Stimulated activated naive CD8-positive, alpha-beta T cell treated with anti-CD3 and anti-CD28 coated beads, Interleukin-15, amount 100 ng/mL, for 72 hours (primary cell): ENCODE measurements at regions not wholly inside any gene's neighbourhood (a gene's known extent, or its start where the extent isn't known, plus 50 kb on each side); places are given as distances from the start of the nearest gene placed in this dataset.

Experiments
- ATAC-seq: fragments of 150-1000 bp; cut with Tn5 transposase; 2 replicates; pipeline ENCODE4 v1.10.0; 2021; ENCODE audit warnings: mild to moderate bottlenecking, moderate library complexity
- DNase-seq, 2 donors: peaks; one replicate each; pipeline ENCODE4 v3.0.0; 2021 to 2022
- H3K27ac Mint-ChIP-seq, 2 donors: one replicate each; pipeline ENCODE4 v1.8.0; 2022; ENCODE audit warnings: mild to moderate bottlenecking in 2 of 2, mixed read lengths in 2 of 2, moderate library complexity in 2 of 2
- H3K27me3 Mint-ChIP-seq: one replicate; pipeline ENCODE4 v1.8.0; 2022; ENCODE audit warnings: mixed read lengths
- H3K4me1 Mint-ChIP-seq: one replicate; pipeline ENCODE4 v1.8.0; 2022; ENCODE audit warnings: mild to moderate bottlenecking, mixed read lengths
- H3K4me3 Mint-ChIP-seq, 2 donors: one replicate each; pipeline ENCODE4 v1.8.0; 2022; ENCODE audit warnings: mild to moderate bottlenecking in 2 of 2, mixed read lengths in 2 of 2, moderate library complexity in 1 of 2
- H3K9me3 Mint-ChIP-seq, 2 donors: one replicate each; pipeline ENCODE4 v1.8.0; 2022; ENCODE audit warnings: mixed read lengths in 2 of 2

- ATAC-seq (no peak), DNase-seq (no peak)
- no peaks in the 10 kb centered on the region for H3K9me3 Mint-ChIP-seq
- H3K27ac Mint-ChIP-seq, result no peak overlapping the region
- H3K4me1 Mint-ChIP-seq, result no peaks in the 10 kb centered on the region
- peaks cover 29% of the 10 kb centered on the region for H3K27me3 Mint-ChIP-seq
- H3K4me3 Mint-ChIP-seq, result no peak overlapping the region
Observed at GRCh38 chr9:75699625-75700251, 190.7 kb upstream of the PCSK5 start.

- H3K4me3 Mint-ChIP-seq, result no peak overlapping the region
- no peaks in the 10 kb centered on the region for H3K4me1 Mint-ChIP-seq
- H3K27me3 Mint-ChIP-seq, result peaks cover 29% of the 10 kb centered on the region
- no peaks in the 10 kb centered on the region for H3K9me3 Mint-ChIP-seq
- no peak for DNase-seq
- no peak for ATAC-seq
- H3K27ac Mint-ChIP-seq, result no peak overlapping the region
Observed at GRCh38 chr9:75700252-75700640, 190.2 kb upstream of the PCSK5 start.

DNA sequence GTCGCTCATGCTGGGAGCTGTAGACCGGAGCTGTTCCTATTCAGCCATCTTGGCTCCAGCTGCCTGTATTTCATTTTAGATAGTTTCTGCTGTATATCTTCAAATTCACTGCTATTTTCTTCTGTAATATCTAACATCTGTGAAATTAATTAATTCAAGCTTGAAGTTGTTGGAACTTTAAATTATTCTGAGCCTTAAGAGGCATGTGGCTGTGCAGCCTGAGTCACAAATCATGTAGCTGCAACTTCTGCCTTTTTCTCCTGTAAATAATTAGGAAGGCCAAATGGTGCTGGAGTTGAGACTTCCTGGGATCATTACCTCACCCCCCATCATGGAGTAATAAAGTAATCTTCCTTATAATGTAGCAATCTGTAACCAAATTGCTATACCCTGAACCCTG is 183.3 kb upstream of the PCSK5 start:
- ATAC-seq (no peak), DNase-seq (no peak)
- no peak overlapping the region for H3K27ac Mint-ChIP-seq
- no peaks in the 10 kb centered on the region for H3K4me1 Mint-ChIP-seq
- no peaks in the 10 kb centered on the region for H3K27me3 Mint-ChIP-seq
- H3K4me3 Mint-ChIP-seq, result no peak overlapping the region
- no peaks in the 10 kb centered on the region for H3K9me3 Mint-ChIP-seq

DNA sequence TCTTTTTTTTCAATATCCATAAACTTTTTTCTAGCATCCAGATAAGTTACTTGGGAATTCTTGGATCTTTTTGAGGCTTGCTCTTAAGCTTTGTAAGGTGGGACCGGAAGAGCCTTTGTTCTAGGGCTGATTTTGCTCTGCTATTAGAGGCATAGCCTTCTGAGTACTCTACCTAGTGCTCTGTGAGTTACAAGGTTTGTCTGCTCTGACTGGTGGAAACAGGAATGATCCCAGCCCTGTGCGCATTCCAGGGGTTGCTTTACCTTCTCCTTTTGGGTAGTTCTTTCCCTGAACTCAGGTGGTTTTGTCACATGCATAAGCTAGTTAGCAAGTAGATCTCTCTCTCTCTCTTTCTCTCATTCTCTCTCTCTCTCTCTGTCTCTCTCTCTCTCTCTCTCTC is 180.8 kb upstream of the PCSK5 start:
- Mint-ChIP-seq H3K4me1 (no peaks in the 10 kb centered on the region), H3K4me3 (no peak overlapping the region), H3K27me3 (no peaks in the 10 kb centered on the region), H3K27ac (no peak overlapping the region), H3K9me3 (no peaks in the 10 kb centered on the region)
- DNase-seq (no peak), ATAC-seq (no peak)

DNA sequence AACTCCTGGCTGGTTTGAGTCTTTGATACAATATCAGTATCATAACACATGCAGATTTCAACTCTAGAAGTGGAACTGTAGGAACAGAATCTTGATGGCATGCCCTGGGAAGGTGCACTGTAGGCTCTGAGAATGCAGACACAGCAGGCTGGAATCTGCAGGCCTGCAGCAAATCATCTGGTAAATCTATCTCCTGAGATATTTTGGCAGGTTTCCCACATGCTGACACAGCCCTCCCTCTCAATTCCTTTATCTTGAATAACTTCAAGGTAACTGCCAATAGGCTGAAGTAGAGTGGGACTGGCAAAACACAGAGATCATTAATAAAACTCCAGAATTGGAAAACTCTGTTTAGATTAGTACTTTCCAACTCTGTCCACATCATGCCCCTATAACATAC is 177.8 kb upstream of the PCSK5 start:
- no peak for DNase-seq
- no peak for ATAC-seq

DNA sequence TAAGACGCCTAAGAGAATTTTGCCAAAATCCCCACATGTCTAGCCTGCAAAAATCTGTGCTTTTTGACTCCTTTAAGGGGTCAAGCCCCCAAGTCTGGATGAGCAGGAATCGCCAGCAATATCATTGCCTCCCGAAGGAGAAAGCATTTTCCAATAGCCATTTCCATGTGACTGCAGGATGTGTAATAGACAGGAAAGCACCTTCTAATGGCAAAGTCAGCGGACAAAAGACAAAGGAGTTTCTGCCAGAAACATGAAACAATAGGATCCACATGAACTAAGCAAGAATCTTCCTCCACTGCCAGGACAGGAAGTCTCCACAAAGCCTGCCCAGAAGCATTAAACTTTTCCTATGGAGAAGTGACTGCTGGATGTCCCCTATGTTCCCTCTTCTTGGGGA is 177.1 kb upstream of the PCSK5 start:
- H3K4me1 Mint-ChIP-seq, result no peaks in the 10 kb centered on the region
- DNase-seq, result no peak
- no peaks in the 10 kb centered on the region for H3K27me3 Mint-ChIP-seq
- no peak overlapping the region for H3K4me3 Mint-ChIP-seq
- H3K9me3 Mint-ChIP-seq, result no peaks in the 10 kb centered on the region
- ATAC-seq, result no peak
- H3K27ac Mint-ChIP-seq, result no peak overlapping the region

More for the DNA sequence above, 177.8 kb upstream of the PCSK5 start:
- Mint-ChIP-seq H3K27ac (no peak overlapping the region), H3K4me1 (no peaks in the 10 kb centered on the region), H3K9me3 (no peaks in the 10 kb centered on the region), H3K4me3 (no peak overlapping the region), H3K27me3 (no peaks in the 10 kb centered on the region)

GRCh38 chr9:75715360-75715759 is 175.1 kb upstream of the PCSK5 start:
- Mint-ChIP-seq H3K4me3 (no peak overlapping the region), H3K4me1 (no peaks in the 10 kb centered on the region), H3K9me3 (no peaks in the 10 kb centered on the region), H3K27me3 (peaks cover 7% of the 10 kb centered on the region), H3K27ac (no peak overlapping the region)
- DNase-seq (no peak), ATAC-seq (no peak)

- Mint-ChIP-seq H3K27ac (no peak overlapping the region), H3K27me3 (peaks cover 7% of the 10 kb centered on the region), H3K4me3 (no peak overlapping the region), H3K9me3 (no peaks in the 10 kb centered on the region), H3K4me1 (no peaks in the 10 kb centered on the region)
- ATAC-seq (no peak), DNase-seq (no peak)
Observed at GRCh38 chr9:75718677-75719076, 171.8 kb upstream of the PCSK5 start.

- Mint-ChIP-seq H3K27ac (no peak overlapping the region), H3K4me1 (no peaks in the 10 kb centered on the region), H3K4me3 (no peak overlapping the region), H3K27me3 (peaks cover 22% of the 10 kb centered on the region), H3K9me3 (peaks cover 8 to 9% of the 10 kb centered on the region in 2 donors)
- no peak for DNase-seq
- no peak for ATAC-seq
Observed at GRCh38 chr9:75728391-75728790, 162.1 kb upstream of the PCSK5 start.

GRCh38 chr9:75734802-75735201 is 155.7 kb upstream of the PCSK5 start:
- Mint-ChIP-seq H3K4me3 (no peak overlapping the region), H3K9me3 (peaks cover 0 to 4% of the 10 kb centered on the region in 2 donors), H3K4me1 (no peaks in the 10 kb centered on the region), H3K27me3 (peaks cover 16% of the 10 kb centered on the region), H3K27ac (no peak overlapping the region)
- no peak for DNase-seq
- no peak for ATAC-seq

- Mint-ChIP-seq H3K27me3 (peaks cover 16% of the 10 kb centered on the region), H3K4me1 (no peaks in the 10 kb centered on the region), H3K4me3 (no peak overlapping the region), H3K9me3 (no peaks in the 10 kb centered on the region), H3K27ac (no peak overlapping the region)
- DNase-seq (no peak), ATAC-seq (no peak)
Observed at GRCh38 chr9:75739884-75740611, 150.4 kb upstream of the PCSK5 start.

GRCh38 chr9:75743855-75744254 is 146.6 kb upstream of the PCSK5 start:
- H3K9me3 Mint-ChIP-seq, result no peaks in the 10 kb centered on the region
- no peak for ATAC-seq
- H3K27me3 Mint-ChIP-seq, result peaks cover 8% of the 10 kb centered on the region

DNA sequence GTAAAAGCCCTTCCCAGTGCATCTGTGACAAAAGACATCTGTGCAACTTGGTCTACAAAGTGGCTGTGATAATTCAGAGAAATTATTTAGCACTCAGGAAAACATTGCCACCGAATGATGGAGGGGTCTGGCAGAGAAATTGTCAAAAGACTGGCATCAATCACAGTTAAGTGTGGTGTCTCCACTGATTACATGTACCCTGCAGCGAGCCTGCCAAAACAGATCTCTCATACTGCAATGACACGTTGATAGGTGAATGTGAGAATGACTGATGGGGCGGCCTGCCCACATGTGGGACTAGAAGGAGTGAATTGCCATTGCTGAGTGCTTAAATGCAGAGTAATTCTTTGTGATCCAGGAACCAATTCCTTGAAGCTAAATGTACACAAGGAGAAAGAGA is 136.4 kb upstream of the PCSK5 start:
- peaks cover 7% of the 10 kb centered on the region for H3K27me3 Mint-ChIP-seq
- ATAC-seq (no peak), DNase-seq (no peak)
- H3K9me3 Mint-ChIP-seq, result peaks cover 0 to 8% of the 10 kb centered on the region in 2 donors
- H3K4me3 Mint-ChIP-seq, result no peak overlapping the region
- no peak overlapping the region for H3K27ac Mint-ChIP-seq
- H3K4me1 Mint-ChIP-seq, result no peaks in the 10 kb centered on the region

More at GRCh38 chr9:75743855-75744254, 146.6 kb upstream of the PCSK5 start:
- H3K4me1 Mint-ChIP-seq, result no peaks in the 10 kb centered on the region
- no peak overlapping the region for H3K27ac Mint-ChIP-seq
- H3K4me3 Mint-ChIP-seq, result no peak overlapping the region
- no peak for DNase-seq

DNA sequence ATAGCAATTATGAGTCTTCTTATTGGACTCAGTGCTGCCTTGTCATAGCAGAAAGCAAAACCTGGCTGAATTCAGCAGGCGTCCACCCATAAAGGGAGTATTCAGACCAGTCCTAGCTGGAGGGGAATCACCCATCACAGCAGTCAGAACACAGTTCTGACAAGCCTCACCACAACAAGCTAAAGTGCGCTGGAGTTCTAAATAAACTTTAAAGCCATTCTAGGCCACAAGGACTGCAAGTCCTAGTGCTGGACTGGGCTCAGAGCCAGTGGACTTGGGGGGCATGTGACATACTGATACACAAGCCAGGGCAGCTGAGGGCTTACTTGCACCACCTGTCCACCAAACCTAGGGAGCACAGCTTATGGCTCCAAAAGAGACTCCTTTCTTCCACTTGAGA is 115.3 kb upstream of the PCSK5 start:
- DNase-seq (no peak), ATAC-seq (no peak)
- Mint-ChIP-seq H3K27me3 (peaks cover 14% of the 10 kb centered on the region), H3K27ac (no peak overlapping the region), H3K4me1 (no peaks in the 10 kb centered on the region), H3K4me3 (no peak overlapping the region), H3K9me3 (peaks cover 0 to 6% of the 10 kb centered on the region in 2 donors)

DNA sequence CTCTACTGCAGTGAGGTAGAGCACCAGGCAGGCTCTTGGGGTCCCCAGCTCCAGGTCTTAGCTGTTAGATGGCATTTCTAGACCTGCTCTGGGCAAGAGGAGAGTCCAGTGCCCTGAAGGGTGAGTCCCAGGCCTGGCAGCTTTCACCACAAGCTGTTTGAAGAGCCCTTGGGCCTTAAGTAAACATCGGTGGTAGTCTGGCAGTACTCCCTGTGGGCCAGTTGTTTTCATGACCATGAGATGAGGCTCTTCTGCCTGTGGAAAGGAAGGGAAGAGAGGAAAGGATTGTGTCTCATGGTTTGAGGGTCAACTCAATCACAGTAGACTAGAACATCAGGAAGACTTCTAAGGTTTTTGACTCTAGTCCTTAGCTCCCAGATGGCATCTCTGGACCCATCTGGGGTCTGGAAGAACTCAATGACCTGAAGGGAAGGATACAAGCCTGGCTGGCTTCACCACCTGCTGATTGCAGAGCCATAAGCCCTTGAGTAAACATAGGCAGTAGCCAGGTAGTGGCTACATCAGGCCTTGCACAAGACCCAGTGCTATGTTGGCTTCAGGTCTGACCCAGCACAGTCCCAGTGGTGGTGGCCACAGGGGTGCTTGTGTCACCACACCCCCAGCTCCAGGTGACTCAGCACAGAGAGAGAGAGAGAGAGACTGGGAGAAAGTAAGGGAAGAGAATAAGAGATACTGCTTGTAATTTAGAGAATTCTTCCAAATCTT is 114.3 kb upstream of the PCSK5 start:
- Mint-ChIP-seq H3K27me3 (peaks cover 14% of the 10 kb centered on the region), H3K4me3 (no peak overlapping the region), H3K27ac (no peak overlapping the region), H3K4me1 (no peaks in the 10 kb centered on the region), H3K9me3 (peaks cover 0 to 6% of the 10 kb centered on the region in 2 donors)
- ATAC-seq (no peak), DNase-seq (no peak)

- H3K27ac Mint-ChIP-seq, result no peak overlapping the region
- H3K4me1 Mint-ChIP-seq, result no peaks in the 10 kb centered on the region
- no peak overlapping the region for H3K4me3 Mint-ChIP-seq
- H3K27me3 Mint-ChIP-seq, result peaks cover 14% of the 10 kb centered on the region
- H3K9me3 Mint-ChIP-seq, result peaks cover 5 to 6% of the 10 kb centered on the region in 2 donors
- no peak for DNase-seq
- no peak for ATAC-seq
Observed at GRCh38 chr9:75780185-75780584, 110.3 kb upstream of the PCSK5 start.
